ENCODE measurements at regions not wholly inside any gene's neighbourhood (a gene's known extent, or its start where the extent isn't known, plus 50 kb on each side); places are given as distances from the start of the nearest gene placed in this dataset.

DNA sequence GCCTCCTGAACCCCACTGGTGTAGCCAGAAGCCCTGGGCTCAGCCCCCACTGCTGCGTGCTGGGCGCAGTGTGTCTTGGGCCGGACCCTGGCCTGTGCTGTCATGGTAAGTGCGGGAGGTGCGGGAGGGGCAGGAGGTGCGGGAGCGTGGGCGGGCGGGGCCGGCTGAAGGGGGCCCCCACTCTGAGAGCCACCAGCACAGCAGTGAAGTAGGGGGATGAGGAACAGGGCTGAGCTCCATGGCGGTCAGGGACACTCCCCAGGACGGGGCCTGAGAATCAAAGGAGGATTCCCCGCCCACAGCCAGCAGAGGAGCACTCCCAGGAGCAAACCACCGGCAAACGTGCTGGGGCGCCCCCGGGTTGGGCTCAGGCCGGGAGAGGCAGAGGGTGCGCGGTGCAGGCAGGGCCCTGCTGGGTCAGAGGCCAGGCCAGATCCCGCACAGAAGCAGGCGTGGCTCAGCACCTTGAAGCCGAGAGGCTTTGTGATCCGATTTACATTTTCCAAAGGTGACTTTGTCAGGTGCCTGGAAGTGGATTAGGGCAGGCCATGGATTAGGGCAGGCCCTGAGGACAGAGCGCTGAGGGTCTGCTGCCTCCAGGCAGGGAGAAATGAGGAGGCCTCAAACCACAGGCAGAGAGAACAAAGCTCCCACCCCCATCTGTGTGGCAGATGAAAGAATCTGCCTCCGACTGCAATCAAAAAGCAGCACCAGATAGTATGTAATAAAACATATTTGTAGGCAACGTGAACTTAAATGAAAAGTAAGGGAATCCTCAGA is 152.0 kb upstream of the RAB6C start (continued):
- TF ChIP-seq DIDO1 (tag; IDR thresholded peaks at IDR 0.05; ENCODE audit: low read depth), result no peak
- no peak for TF ChIP-seq ZNF324 (CRISPR knock-in tag; IDR thresholded peaks at IDR 0.05)
- TF ChIP-seq BHLHE40 (IDR thresholded peaks at IDR 0.05; ENCODE audit: low read length), result no peak
- TF ChIP-seq, protein P1, sequence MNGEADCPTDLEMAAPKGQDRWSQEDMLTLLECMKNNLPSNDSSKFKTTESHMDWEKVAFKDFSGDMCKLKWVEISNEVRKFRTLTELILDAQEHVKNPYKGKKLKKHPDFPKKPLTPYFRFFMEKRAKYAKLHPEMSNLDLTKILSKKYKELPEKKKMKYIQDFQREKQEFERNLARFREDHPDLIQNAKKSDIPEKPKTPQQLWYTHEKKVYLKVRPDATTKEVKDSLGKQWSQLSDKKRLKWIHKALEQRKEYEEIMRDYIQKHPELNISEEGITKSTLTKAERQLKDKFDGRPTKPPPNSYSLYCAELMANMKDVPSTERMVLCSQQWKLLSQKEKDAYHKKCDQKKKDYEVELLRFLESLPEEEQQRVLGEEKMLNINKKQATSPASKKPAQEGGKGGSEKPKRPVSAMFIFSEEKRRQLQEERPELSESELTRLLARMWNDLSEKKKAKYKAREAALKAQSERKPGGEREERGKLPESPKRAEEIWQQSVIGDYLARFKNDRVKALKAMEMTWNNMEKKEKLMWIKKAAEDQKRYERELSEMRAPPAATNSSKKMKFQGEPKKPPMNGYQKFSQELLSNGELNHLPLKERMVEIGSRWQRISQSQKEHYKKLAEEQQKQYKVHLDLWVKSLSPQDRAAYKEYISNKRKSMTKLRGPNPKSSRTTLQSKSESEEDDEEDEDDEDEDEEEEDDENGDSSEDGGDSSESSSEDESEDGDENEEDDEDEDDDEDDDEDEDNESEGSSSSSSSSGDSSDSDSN (IDR thresholded peaks at IDR 0.05; ENCODE audit: borderline replicate concordance in 1 of 2, low read depth in 2 of 2, low read length in 2 of 2), result 0 out of 4 replicates have a peak, but pooled peaks of 1 of the 2 experiments have one; percentile 37
- no peak for TF ChIP-seq ZNF23 (CRISPR knock-in tag; IDR thresholded peaks at IDR 0.05)
- TF ChIP-seq, protein P2, sequence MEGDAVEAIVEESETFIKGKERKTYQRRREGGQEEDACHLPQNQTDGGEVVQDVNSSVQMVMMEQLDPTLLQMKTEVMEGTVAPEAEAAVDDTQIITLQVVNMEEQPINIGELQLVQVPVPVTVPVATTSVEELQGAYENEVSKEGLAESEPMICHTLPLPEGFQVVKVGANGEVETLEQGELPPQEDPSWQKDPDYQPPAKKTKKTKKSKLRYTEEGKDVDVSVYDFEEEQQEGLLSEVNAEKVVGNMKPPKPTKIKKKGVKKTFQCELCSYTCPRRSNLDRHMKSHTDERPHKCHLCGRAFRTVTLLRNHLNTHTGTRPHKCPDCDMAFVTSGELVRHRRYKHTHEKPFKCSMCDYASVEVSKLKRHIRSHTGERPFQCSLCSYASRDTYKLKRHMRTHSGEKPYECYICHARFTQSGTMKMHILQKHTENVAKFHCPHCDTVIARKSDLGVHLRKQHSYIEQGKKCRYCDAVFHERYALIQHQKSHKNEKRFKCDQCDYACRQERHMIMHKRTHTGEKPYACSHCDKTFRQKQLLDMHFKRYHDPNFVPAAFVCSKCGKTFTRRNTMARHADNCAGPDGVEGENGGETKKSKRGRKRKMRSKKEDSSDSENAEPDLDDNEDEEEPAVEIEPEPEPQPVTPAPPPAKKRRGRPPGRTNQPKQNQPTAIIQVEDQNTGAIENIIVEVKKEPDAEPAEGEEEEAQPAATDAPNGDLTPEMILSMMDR (IDR thresholded peaks at IDR 0.05 in 2 of 3, conservative IDR thresholded peaks at IDR 0.05 in 1 of 3; ENCODE audit: insufficient read depth in 2 of 3, low read depth in 1 of 3, low read length in 3 of 3), result peak in 1 of 3 experiments; percentile 31; a peak in 1 of 6 replicates
- TF ChIP-seq NRF1 (conservative IDR thresholded peaks at IDR 0.05 in 1 of 2, IDR thresholded peaks at IDR 0.05 in 1 of 2), result peak in 1 of 2 experiments; percentile 22; a peak in 1 of 4 replicates
- no peak for TF ChIP-seq ZBTB17 (CRISPR knock-in tag; IDR thresholded peaks at IDR 0.05)
